Mesenteric fat pad (tissue), 1 donor: ENCODE measurements at regions not wholly inside any gene's neighbourhood (a gene's known extent, or its start where the extent isn't known, plus 50 kb on each side); places are given as distances from the start of the nearest gene placed in this dataset.

Experiments used
- DNase-seq: peaks from one replicate; pipeline ENCODE4 v3.0.0-alpha.2; 2020; ENCODE audit warnings: low spot score
- donor health status: DM: yes; HTN: yes; CAD: no.

- no peak for DNase-seq
Measured at GRCh38 chr5:135703016-135703550, 124.3 kb upstream of the CXCL14 start.

GRCh38 chr5:135702191-135702590 lies 123.4 kb upstream of the CXCL14 start:
- no peak for DNase-seq

- no peak for DNase-seq
Measured at GRCh38 chr5:135700731-135701130, 121.9 kb upstream of the CXCL14 start.

GRCh38 chr5:135697959-135698345 lies 119.2 kb upstream of the CXCL14 start:
- no peak for DNase-seq

GRCh38 chr5:135697251-135697958 lies 118.6 kb upstream of the CXCL14 start:
- no peak for DNase-seq

- no peak for DNase-seq
Measured at GRCh38 chr5:135696317-135696716, 117.5 kb upstream of the CXCL14 start.

- no peak for DNase-seq
Measured at GRCh38 chr5:135695656-135696313, 117.0 kb upstream of the CXCL14 start.

GRCh38 chr5:135694906-135695305 lies 116.1 kb upstream of the CXCL14 start:
- DNase-seq, result no peak

GRCh38 chr5:135694012-135694411 lies 115.2 kb upstream of the CXCL14 start:
- no peak for DNase-seq

GRCh38 chr5:135693371-135693955 lies 114.7 kb upstream of the CXCL14 start:
- DNase-seq, result no peak

GRCh38 chr5:135691044-135691443 lies 112.3 kb upstream of the CXCL14 start:
- no peak for DNase-seq

GRCh38 chr5:135690466-135690865 lies 111.7 kb upstream of the CXCL14 start:
- no peak for DNase-seq

GRCh38 chr5:135689506-135689905 lies 110.7 kb upstream of the CXCL14 start:
- no peak for DNase-seq

- DNase-seq, result no peak
Measured at GRCh38 chr5:135688385-135688784, 109.6 kb upstream of the CXCL14 start.

- DNase-seq, result no peak
Measured at GRCh38 chr5:135683189-135683588, 104.4 kb upstream of the CXCL14 start.

- no peak for DNase-seq
Measured at GRCh38 chr5:135680713-135681112, 101.9 kb upstream of the CXCL14 start.

- DNase-seq, result no peak
Measured at GRCh38 chr5:135678640-135679268, 100.0 kb upstream of the CXCL14 start.

GRCh38 chr5:135671966-135672365 lies 93.2 kb upstream of the CXCL14 start:
- DNase-seq, result no peak

GRCh38 chr5:135671052-135671705 lies 92.4 kb upstream of the CXCL14 start:
- no peak for DNase-seq

GRCh38 chr5:135670588-135670987 lies 91.8 kb upstream of the CXCL14 start:
- no peak for DNase-seq

- no peak for DNase-seq
Measured at GRCh38 chr5:135669416-135669815, 90.6 kb upstream of the CXCL14 start.
